ENCODE measurements at regions not wholly inside any gene's neighbourhood (a gene's known extent, or its start where the extent isn't known, plus 50 kb on each side); places are given as distances from the start of the nearest gene placed in this dataset.
A peak's percentile ranks its signal among the peaks of the same experiment; 100 is the strongest.
"Not testable (repeated sequence)": the region's sequence is repeated elsewhere in the genome, so short reads cannot be mapped to it uniquely, and the experiment has no call there.

- no peak for DNase-seq
These were observed 402.0 kb downstream of the ADCYAP1 start for GRCh38 chr18:1306641-1307040.

- DNase-seq = no peak
These were observed 404.0 kb downstream of the ADCYAP1 start for GRCh38 chr18:1308686-1309085.

GRCh38 chr18:1311376-1311775 is 406.7 kb downstream of the ADCYAP1 start:
- DNase-seq = no peak

GRCh38 chr18:1335345-1335744 is 430.7 kb downstream of the ADCYAP1 start:
- DNase-seq = not testable (repeated sequence)

- no peak for DNase-seq
These were observed 446.3 kb downstream of the ADCYAP1 start for GRCh38 chr18:1350931-1351450.

GRCh38 chr18:1353025-1353424 is 448.4 kb downstream of the ADCYAP1 start:
- no peak for DNase-seq

GRCh38 chr18:1357724-1358123 is 453.1 kb downstream of the ADCYAP1 start:
- DNase-seq = no peak

GRCh38 chr18:1361936-1362335 is 457.3 kb downstream of the ADCYAP1 start:
- no peak for DNase-seq

GRCh38 chr18:1370552-1370951 is 465.9 kb downstream of the ADCYAP1 start:
- no peak for DNase-seq

- no peak for DNase-seq
These were observed 467.1 kb downstream of the ADCYAP1 start for GRCh38 chr18:1371724-1372123.

- DNase-seq = no peak
These were observed 478.8 kb downstream of the ADCYAP1 start for GRCh38 chr18:1383465-1383864.

GRCh38 chr18:1388468-1388867 is 483.8 kb downstream of the ADCYAP1 start:
- DNase-seq = not testable (repeated sequence)

- peak; percentile 12 for DNase-seq
These were observed 487.4 kb downstream of the ADCYAP1 start for GRCh38 chr18:1392046-1392445.

GRCh38 chr18:1392865-1393734 is 488.4 kb downstream of the ADCYAP1 start:
- DNase-seq = peak; percentile 31

GRCh38 chr18:1393929-1394328 is 489.3 kb downstream of the ADCYAP1 start:
- DNase-seq = no peak

GRCh38 chr18:1394426-1394825 is 489.8 kb downstream of the ADCYAP1 start:
- no peak for DNase-seq

- DNase-seq = no peak
These were observed 490.3 kb downstream of the ADCYAP1 start for GRCh38 chr18:1394966-1395365.

- peak; percentile 36 for DNase-seq
These were observed 503.7 kb downstream of the ADCYAP1 start for GRCh38 chr18:1408376-1408775.

- no peak for DNase-seq
These were observed 508.1 kb downstream of the ADCYAP1 start for GRCh38 chr18:1412655-1413322.

- DNase-seq = no peak
These were observed 508.6 kb downstream of the ADCYAP1 start for GRCh38 chr18:1413323-1413675.

GRCh38 chr18:1416074-1416473 is 511.4 kb downstream of the ADCYAP1 start:
- no peak for DNase-seq

GRCh38 chr18:1421502-1421901 is 516.8 kb downstream of the ADCYAP1 start:
- DNase-seq = no peak

- DNase-seq = no peak
These were observed 518.0 kb downstream of the ADCYAP1 start for GRCh38 chr18:1422634-1423033.

GRCh38 chr18:1425679-1426078 is 521.0 kb downstream of the ADCYAP1 start:
- no peak for DNase-seq
